MM.1S (cell line): ENCODE measurements at regions not wholly inside any gene's neighbourhood (a gene's known extent, or its start where the extent isn't known, plus 50 kb on each side); places are given as distances from the start of the nearest gene placed in this dataset.

Experiments used
- EZH2 ChIP-seq: fragments of 300-600 bp; sonication (generic); optimal IDR thresholded peaks from 2 replicates; pipeline ENCODE3; 2017; ENCODE audit warnings: low read depth, mild to moderate bottlenecking, antibody characterized with exemption, low read length, mixed read lengths
- TF ChIP-seq, protein P1 (sequence below): fragments of 300-600 bp; sonication (generic); IDR thresholded peaks from 2 replicates; pipeline ENCODE4 v1.5.1; 2016; ENCODE audit warnings: antibody characterized with exemption, low read length, mixed read lengths

DNA sequence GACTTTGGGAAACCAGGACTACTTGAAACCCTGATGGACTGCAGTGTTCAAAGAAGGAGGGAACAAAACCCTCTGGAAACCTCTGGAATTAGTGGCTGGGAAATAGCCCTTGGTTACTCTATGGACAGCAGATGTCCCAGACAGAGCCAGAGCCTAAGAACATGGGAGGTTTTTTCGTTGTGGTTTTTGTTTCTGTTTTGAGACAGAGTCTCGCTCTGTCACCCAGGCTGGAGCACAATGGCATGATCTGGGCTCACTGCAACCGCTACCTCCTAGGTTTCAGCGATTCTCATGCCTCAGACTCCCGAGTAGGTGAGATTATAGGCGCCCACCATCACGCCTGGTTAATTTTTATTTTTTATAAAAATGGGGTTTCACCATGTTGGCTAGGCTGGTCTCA is 1378.7 kb downstream of the AACS start:
- no peak for TF ChIP-seq EZH2
- TF ChIP-seq, protein P1, sequence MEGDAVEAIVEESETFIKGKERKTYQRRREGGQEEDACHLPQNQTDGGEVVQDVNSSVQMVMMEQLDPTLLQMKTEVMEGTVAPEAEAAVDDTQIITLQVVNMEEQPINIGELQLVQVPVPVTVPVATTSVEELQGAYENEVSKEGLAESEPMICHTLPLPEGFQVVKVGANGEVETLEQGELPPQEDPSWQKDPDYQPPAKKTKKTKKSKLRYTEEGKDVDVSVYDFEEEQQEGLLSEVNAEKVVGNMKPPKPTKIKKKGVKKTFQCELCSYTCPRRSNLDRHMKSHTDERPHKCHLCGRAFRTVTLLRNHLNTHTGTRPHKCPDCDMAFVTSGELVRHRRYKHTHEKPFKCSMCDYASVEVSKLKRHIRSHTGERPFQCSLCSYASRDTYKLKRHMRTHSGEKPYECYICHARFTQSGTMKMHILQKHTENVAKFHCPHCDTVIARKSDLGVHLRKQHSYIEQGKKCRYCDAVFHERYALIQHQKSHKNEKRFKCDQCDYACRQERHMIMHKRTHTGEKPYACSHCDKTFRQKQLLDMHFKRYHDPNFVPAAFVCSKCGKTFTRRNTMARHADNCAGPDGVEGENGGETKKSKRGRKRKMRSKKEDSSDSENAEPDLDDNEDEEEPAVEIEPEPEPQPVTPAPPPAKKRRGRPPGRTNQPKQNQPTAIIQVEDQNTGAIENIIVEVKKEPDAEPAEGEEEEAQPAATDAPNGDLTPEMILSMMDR = no peak
